Astrocyte of the cerebellum (primary cell): ENCODE measurements at regions not wholly inside any gene's neighbourhood (a gene's known extent, or its start where the extent isn't known, plus 50 kb on each side); places are given as distances from the start of the nearest gene placed in this dataset.

Experiments
- DNase-seq: peaks from one replicate; pipeline ENCODE4 v3.0.0-alpha.2; 2011; ENCODE audit warnings: low read depth
- H3K4me3 ChIP-seq: 2 replicates; pipeline ENCODE4 v1.5.1; 2011; ENCODE audit warnings: mild to moderate bottlenecking, low read depth, low read length, moderate library complexity
- in situ Hi-C: cut with HindIII; loops from 2 replicates; pipeline ENCODE4 v1.10.0; 2017; ENCODE audit warnings: low sequenced_read_pairs
- TF ChIP-seq, protein P1 (sequence below): IDR thresholded peaks from 2 replicates; pipeline ENCODE4 v1.5.1; 2012; ENCODE audit warnings: low read length, low read depth, moderate library complexity, mild to moderate bottlenecking; ENCODE audit errors: missing control alignments

DNA sequence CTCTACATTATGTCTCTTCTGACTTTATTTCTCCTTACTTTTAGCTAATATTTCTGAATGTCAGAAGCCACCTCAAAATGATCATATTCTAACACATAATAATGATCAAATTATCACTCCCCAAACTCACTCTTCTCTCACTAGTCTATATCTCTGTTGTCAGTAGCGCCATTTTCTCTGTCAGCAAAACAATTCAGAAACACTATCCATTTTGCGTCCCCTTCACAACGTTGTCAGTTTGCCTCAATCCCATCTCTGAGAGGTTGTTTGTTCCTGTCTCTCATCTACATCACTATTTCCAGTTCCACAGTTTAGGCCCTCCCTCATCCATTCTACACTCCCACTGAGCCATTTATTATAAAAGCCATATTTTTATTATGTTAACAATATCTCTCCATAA lies 1376.3 kb upstream of the ACVR2A start:
- H3K4me3 ChIP-seq: no peak overlapping the region
- TF ChIP-seq, protein P1, sequence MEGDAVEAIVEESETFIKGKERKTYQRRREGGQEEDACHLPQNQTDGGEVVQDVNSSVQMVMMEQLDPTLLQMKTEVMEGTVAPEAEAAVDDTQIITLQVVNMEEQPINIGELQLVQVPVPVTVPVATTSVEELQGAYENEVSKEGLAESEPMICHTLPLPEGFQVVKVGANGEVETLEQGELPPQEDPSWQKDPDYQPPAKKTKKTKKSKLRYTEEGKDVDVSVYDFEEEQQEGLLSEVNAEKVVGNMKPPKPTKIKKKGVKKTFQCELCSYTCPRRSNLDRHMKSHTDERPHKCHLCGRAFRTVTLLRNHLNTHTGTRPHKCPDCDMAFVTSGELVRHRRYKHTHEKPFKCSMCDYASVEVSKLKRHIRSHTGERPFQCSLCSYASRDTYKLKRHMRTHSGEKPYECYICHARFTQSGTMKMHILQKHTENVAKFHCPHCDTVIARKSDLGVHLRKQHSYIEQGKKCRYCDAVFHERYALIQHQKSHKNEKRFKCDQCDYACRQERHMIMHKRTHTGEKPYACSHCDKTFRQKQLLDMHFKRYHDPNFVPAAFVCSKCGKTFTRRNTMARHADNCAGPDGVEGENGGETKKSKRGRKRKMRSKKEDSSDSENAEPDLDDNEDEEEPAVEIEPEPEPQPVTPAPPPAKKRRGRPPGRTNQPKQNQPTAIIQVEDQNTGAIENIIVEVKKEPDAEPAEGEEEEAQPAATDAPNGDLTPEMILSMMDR: no peak
- DNase-seq: no peak
- in situ Hi-C loops: no loop called here

DNA sequence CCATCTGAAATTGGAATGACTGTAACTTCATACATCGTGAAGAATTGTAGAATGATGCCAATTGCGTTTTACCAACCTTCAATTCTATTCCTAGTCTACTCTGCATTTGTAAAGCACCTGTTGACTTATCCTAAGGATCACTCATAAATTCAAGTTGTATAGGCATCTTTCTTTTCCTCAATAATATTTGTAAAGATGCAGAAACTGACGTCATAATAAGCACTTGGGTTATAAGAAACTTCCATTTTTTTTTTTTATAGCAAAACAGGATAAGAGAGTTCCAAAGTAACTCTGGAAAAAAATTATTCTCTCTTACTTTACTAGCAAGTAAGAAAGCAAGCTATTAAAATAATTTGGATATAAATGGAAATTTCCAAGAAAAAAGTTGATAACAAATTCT lies 1377.4 kb upstream of the ACVR2A start:
- no peak for DNase-seq
- TF ChIP-seq, protein P1: no peak
- H3K4me3 ChIP-seq: no peak overlapping the region
- in situ Hi-C loops: no loop called here

DNA sequence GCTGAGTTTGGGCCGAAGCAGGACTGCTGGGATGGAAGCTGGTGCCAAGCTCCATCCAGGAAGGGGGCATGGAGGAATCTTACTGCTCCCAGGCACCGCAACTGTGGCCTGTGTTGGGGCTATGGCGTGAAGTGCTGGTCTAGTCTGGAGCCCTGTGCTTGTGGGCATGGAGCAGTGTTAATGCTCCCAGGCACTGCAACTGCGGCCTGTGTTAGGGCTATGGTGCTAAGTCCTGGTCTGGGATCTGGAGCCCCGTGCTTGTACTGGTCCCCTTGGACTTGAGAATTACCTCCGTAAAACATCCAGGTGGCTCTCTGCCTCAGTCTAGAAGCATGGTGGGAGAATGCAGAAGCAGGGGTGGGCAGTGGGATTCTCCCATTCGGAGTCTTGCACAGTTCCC lies 1379.4 kb upstream of the ACVR2A start:
- in situ Hi-C loops: no loop called here
- TF ChIP-seq, protein P1: no peak
- no peak for DNase-seq
- no peak overlapping the region for H3K4me3 ChIP-seq

DNA sequence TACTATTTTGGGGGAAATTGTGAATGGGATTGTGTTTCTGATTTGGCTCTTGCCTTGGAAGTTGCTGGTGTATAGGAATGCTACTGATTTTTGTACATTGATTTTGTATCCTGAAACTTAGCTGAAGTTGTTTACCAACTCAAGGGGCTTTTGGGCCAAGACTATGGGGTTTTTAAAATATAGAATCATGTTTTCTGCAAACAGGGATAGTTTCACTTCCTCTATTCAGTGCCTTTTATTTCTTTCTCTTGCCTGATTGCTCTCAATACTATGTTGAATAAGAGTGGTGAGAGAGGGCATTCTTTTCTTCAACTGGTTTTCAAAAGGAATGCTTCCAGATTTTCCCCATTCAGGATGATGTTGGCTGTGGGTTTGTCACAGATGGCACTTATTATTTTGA lies 1383.8 kb upstream of the ACVR2A start:
- in situ Hi-C loops: no loop called here
- TF ChIP-seq, protein P1: no peak
- DNase-seq: no peak
- no peak overlapping the region for H3K4me3 ChIP-seq

DNA sequence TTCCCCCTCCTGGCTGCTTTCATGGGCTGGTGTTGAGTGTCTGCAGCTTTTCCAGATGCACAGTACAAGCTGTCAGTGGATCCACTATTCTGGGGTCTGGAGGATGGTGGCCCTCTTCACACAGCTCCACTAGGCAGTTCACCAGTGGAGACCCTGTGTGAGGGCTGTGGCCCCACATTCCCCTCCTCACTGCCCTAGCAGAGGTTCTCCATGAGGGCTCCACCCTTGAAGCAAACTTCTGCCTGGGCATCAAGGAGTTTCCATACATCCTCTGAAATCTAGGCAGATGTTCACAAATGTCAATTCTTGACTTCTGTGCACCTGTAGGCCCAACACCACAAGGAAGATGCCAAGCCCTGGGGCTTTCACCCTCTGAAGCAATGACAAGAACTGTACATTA lies 1386.2 kb upstream of the ACVR2A start:
- in situ Hi-C loops: no loop called here
- DNase-seq: no peak
- TF ChIP-seq, protein P1: no peak
- no peak overlapping the region for H3K4me3 ChIP-seq

DNA sequence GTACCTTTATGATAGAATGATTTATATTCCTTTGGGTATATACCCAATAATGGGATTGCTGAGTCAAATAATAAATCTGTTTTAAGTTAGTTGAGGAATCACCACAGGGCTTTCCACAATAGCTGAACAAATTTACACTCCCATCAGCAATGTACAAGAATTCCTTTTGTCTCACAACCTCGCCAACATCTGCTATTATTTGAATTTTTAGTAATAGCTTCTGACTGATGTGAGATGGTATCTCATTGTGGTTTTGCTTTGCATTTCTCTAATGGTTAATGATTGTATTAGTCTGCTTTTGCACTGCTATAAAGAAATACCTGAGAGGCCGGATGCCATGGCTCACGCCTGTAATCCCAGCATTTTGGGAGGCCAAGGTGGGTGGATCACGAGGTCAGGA lies 1387.6 kb upstream of the ACVR2A start:
- TF ChIP-seq, protein P1: no peak
- no peak for DNase-seq
- no peak overlapping the region for H3K4me3 ChIP-seq
- in situ Hi-C loops: no loop called here

DNA sequence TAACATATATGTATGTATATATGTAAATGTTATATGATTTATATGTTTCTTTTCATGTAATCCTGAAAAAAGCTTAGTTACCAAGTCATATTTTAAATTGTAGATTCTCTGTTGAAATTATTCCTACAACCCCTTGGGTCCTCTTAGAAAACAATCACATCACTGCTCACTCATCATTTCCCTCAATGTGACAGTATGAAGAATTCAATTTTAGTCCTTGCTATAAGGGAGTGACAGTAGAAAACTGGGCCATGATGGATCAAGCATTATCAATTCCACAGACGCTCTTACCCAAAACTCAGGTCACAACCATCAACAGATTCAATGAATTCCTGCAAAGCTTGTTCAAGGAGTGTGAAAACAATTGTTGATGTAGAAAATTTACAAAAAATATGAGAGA lies 1389.5 kb upstream of the ACVR2A start:
- no peak for DNase-seq
- TF ChIP-seq, protein P1: no peak
- H3K4me3 ChIP-seq: no peak overlapping the region
- in situ Hi-C loops: no loop called here
